Panc1 (cell line): ENCODE measurements at regions not wholly inside any gene's neighbourhood (a gene's known extent, or its start where the extent isn't known, plus 50 kb on each side); places are given as distances from the start of the nearest gene placed in this dataset.

ENCODE experiments used
- ATAC-seq: fragments of 200-7000 bp; cut with Tn5 transposase; 2 replicates; pipeline ENCODE4 v1.9.1; 2020; ENCODE audit warnings: mild to moderate bottlenecking, moderate library complexity
- BruUV-seq: library from RNA; stranded (reverse); fragments of 400-500 nt; replicated peaks from 2 replicates; lab custom pipeline; 2021; lab: Mats Ljungman, UMichigan
- CTCF ChIA-PET: fragments of 300-600 bp; sonication (Branson Sonifier 250); formaldehyde crosslinking; loops from one replicate; lab custom pipeline; 2022; ENCODE audit warnings: antibody characterized with exemption; lab: Charles Lee
- POLR2A ChIA-PET: fragments of 300-600 bp; sonication (Branson Sonifier 250); formaldehyde crosslinking; loops from one replicate; lab custom pipeline; 2022; ENCODE audit warnings: antibody characterized with exemption; lab: Charles Lee
- DNase-seq: peaks from one replicate; pipeline ENCODE4 v3.0.0-alpha.2; 2010; ENCODE audit warnings: low read depth, low spot score
- H3K27ac ChIP-seq: 2 replicates; pipeline ENCODE4 v1.5.1; 2011; ENCODE audit warnings: mild to moderate bottlenecking, low read length, inconsistent platforms
- H3K27me3 ChIP-seq: fragments of 200-500 bp; sonication (Bioruptor generic); 2 replicates; pipeline ENCODE4 v1.6.0; 2014; ENCODE audit warnings: low read length, inconsistent platforms; ENCODE audit not compliant: control insufficient read depth, insufficient read depth
- H3K36me3 ChIP-seq: fragments of 200-500 bp; sonication (Bioruptor generic); 2 replicates; pipeline ENCODE4 v1.5.1; 2014; ENCODE audit warnings: inconsistent platforms, mild to moderate bottlenecking, low read length, moderate library complexity; ENCODE audit not compliant: control insufficient read depth, insufficient read depth
- H3K4me1 ChIP-seq: 2 replicates; pipeline ENCODE4 v1.5.1; 2011; ENCODE audit warnings: inconsistent platforms, mild to moderate bottlenecking, low read length, moderate library complexity; ENCODE audit not compliant: control insufficient read depth, insufficient read depth
- H3K4me3 ChIP-seq, 2 experiments: 2 replicates each; pipeline ENCODE4 v1.5.1; 2011 to 2012; ENCODE audit warnings: low read depth in 2 of 2, low read length in 2 of 2, mild to moderate bottlenecking in 2 of 2, inconsistent platforms in 1 of 2, moderate library complexity in 1 of 2
- H3K9me3 ChIP-seq: fragments of 200-500 bp; sonication (Bioruptor generic); 2 replicates; pipeline ENCODE4 v1.5.1; 2014; ENCODE audit warnings: low read depth, mild to moderate bottlenecking, inconsistent platforms, low read length, moderate library complexity; ENCODE audit not compliant: control insufficient read depth, insufficient read depth
- POLR2AphosphoS5 ChIP-seq: IDR thresholded peaks from 2 replicates; pipeline ENCODE4 v1.6.1; 2012; ENCODE audit warnings: mild to moderate bottlenecking, low read depth, low read length, moderate library complexity
- SIN3A ChIP-seq: IDR thresholded peaks from 2 replicates; pipeline ENCODE4 v1.6.1; 2012; ENCODE audit warnings: low read depth, mild to moderate bottlenecking, low read length, moderate library complexity, borderline replicate concordance; ENCODE audit not compliant: insufficient read depth
- TCF7L2 ChIP-seq: IDR thresholded peaks from 2 replicates; pipeline ENCODE4 v1.6.1; 2011; ENCODE audit warnings: mild to moderate bottlenecking, low read depth, low read length, inconsistent platforms
- in situ Hi-C: cut with HindIII; loops from 2 replicates; pipeline ENCODE4 v1.10.0; 2016; ENCODE audit warnings: low sequenced_read_pairs, low pct_unique_long_range_greater_than_20kb
- intact Hi-C: fragments of 100-400 bp; cut with micrococcal nuclease; formaldehyde crosslinking; loops from one replicate; pipeline ENCODE4 v1.10.0; 2022; ENCODE audit not compliant: unreplicated experiment
- TF ChIP-seq, protein P1 (sequence below), 2 experiments: IDR thresholded peaks; 2 replicates each; pipeline ENCODE4 v1.6.1; 2011 to 2012; ENCODE audit warnings: low read depth in 2 of 2, control low read depth in 1 of 2, low read length in 1 of 2, mild to moderate bottlenecking in 1 of 2, moderate library complexity in 1 of 2; ENCODE audit not compliant: insufficient read depth in 1 of 2
- TF ChIP-seq, protein P2 (sequence below): fragments of 450-650 bp; IDR thresholded peaks from 2 replicates; pipeline ENCODE4 v1.5.1; 2017; ENCODE audit warnings: mild to moderate bottlenecking

DNA sequence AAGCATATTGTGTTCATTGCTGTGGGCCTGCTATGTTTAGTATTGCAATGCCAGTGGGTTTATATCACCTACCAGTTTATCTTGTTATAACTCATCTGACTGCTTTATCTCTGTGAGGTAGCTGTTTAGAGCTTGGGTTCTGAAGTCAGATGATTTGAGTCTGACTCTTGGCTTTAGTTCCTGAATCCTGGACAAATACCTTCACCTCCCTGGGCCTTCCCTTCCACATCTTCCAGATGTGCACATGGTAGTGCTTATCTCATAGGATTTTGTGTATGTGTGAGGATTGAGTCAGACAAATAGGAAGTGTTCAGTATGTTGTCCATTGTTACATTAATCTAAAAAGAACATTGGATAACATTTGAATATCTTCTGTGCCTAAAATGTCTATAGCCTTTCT is 63.5 kb upstream of the ANKRD10 start:
- no peaks in the 10 kb centered on the region for H3K27me3 ChIP-seq
- intact Hi-C loops: no loop called here
- no peaks in the 10 kb centered on the region for H3K9me3 ChIP-seq
- ATAC-seq (no peak), DNase-seq (no peak)
- H3K27ac ChIP-seq: no peak overlapping the region
- ChIA-PET POLR2A (no interaction called here), CTCF (no interaction called here)
- BruUV-seq: no TSS peak
- no peak overlapping the region for H3K4me3 ChIP-seq
- H3K36me3 ChIP-seq: no peaks in the 10 kb centered on the region
- H3K4me1 ChIP-seq: no peaks in the 10 kb centered on the region
- TF ChIP-seq, protein P1, sequence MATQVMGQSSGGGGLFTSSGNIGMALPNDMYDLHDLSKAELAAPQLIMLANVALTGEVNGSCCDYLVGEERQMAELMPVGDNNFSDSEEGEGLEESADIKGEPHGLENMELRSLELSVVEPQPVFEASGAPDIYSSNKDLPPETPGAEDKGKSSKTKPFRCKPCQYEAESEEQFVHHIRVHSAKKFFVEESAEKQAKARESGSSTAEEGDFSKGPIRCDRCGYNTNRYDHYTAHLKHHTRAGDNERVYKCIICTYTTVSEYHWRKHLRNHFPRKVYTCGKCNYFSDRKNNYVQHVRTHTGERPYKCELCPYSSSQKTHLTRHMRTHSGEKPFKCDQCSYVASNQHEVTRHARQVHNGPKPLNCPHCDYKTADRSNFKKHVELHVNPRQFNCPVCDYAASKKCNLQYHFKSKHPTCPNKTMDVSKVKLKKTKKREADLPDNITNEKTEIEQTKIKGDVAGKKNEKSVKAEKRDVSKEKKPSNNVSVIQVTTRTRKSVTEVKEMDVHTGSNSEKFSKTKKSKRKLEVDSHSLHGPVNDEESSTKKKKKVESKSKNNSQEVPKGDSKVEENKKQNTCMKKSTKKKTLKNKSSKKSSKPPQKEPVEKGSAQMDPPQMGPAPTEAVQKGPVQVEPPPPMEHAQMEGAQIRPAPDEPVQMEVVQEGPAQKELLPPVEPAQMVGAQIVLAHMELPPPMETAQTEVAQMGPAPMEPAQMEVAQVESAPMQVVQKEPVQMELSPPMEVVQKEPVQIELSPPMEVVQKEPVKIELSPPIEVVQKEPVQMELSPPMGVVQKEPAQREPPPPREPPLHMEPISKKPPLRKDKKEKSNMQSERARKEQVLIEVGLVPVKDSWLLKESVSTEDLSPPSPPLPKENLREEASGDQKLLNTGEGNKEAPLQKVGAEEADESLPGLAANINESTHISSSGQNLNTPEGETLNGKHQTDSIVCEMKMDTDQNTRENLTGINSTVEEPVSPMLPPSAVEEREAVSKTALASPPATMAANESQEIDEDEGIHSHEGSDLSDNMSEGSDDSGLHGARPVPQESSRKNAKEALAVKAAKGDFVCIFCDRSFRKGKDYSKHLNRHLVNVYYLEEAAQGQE (IDR thresholded peaks at IDR 0.05; ENCODE audit: insufficient read depth in 1 of 2, low read depth in 2 of 2, low read length in 1 of 2): no peak
- TF ChIP-seq SIN3A: no peak
- TF ChIP-seq, protein P2, sequence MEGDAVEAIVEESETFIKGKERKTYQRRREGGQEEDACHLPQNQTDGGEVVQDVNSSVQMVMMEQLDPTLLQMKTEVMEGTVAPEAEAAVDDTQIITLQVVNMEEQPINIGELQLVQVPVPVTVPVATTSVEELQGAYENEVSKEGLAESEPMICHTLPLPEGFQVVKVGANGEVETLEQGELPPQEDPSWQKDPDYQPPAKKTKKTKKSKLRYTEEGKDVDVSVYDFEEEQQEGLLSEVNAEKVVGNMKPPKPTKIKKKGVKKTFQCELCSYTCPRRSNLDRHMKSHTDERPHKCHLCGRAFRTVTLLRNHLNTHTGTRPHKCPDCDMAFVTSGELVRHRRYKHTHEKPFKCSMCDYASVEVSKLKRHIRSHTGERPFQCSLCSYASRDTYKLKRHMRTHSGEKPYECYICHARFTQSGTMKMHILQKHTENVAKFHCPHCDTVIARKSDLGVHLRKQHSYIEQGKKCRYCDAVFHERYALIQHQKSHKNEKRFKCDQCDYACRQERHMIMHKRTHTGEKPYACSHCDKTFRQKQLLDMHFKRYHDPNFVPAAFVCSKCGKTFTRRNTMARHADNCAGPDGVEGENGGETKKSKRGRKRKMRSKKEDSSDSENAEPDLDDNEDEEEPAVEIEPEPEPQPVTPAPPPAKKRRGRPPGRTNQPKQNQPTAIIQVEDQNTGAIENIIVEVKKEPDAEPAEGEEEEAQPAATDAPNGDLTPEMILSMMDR: no peak
- TF ChIP-seq TCF7L2: no peak
- TF ChIP-seq POLR2AphosphoS5: no peak
- in situ Hi-C loops: no loop called here

DNA sequence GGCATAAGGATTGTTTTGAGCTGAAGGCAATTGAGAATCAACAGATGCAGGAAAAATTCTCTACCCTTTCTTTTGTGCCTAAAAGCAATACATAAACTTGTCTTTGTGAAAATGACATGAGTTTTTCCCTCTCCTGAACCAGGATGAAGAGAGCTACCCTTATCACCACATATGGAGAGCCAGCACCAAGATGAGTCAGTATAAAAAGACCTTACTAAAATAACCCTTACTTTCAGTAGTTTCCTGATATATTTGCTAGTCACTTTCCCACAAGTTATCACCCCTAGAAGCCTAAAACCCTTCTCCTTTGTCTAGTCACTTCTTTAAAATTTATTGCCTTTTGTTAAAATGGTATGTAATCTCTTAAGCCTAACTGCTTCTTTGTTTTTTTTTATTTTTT is 61.9 kb upstream of the ANKRD10 start:
- ChIA-PET POLR2A (no interaction called here), CTCF (no interaction called here)
- no TSS peak for BruUV-seq
- Histone ChIP-seq H3K27me3 (no peaks in the 10 kb centered on the region), H3K9me3 (no peaks in the 10 kb centered on the region), H3K27ac (no peak overlapping the region), H3K4me1 (no peaks in the 10 kb centered on the region), H3K36me3 (no peaks in the 10 kb centered on the region), H3K4me3 (no peak overlapping the region)
- intact Hi-C loops: no loop called here
- ATAC-seq: no peak
- in situ Hi-C loops: no loop called here
- TF ChIP-seq SIN3A (no peak), POLR2AphosphoS5 (no peak), TCF7L2 (no peak)
- TF ChIP-seq, protein P1 (IDR thresholded peaks at IDR 0.05; ENCODE audit: insufficient read depth in 1 of 2, low read depth in 2 of 2, low read length in 1 of 2): no peak
- TF ChIP-seq, protein P2: no peak
- no peak for DNase-seq
